AG04449 (cell line): ENCODE measurements at regions not wholly inside any gene's neighbourhood (a gene's known extent, or its start where the extent isn't known, plus 50 kb on each side); places are given as distances from the start of the nearest gene placed in this dataset.
"Not testable (repeated sequence)": the region's sequence is repeated elsewhere in the genome, so short reads cannot be mapped to it uniquely, and the experiment has no call there.

ENCODE experiments used
- CTCF ChIA-PET: fragments of 350-600 bp; formaldehyde crosslinking; extraction: SDS; loops from one replicate; lab custom pipeline; 2021; ENCODE audit warnings: antibody characterized with exemption; lab: Yijun Ruan, JAX
- POLR2A ChIA-PET: fragments of 400-600, 350-600 bp; formaldehyde crosslinking; extraction: SDS; loops from one replicate; lab custom pipeline; 2020; ENCODE audit warnings: antibody characterized with exemption, inconsistent platforms; lab: Yijun Ruan, JAX
- DNase-seq: peaks from one replicate; pipeline ENCODE4 v3.0.0-alpha.2; 2010; ENCODE audit warnings: low read depth, low spot score
- H3K4me3 ChIP-seq: 2 replicates; pipeline ENCODE4 v1.5.1; 2011; ENCODE audit warnings: low read depth, mild to moderate bottlenecking, control low read depth, low read length
- TF ChIP-seq, protein P1 (sequence below): IDR thresholded peaks from one replicate; pipeline ENCODE4 v1.5.1; 2011; ENCODE audit warnings: mild to moderate bottlenecking, moderate library complexity, low read length, control low read depth, inconsistent platforms; ENCODE audit not compliant: insufficient read depth; ENCODE audit errors: missing control alignments

DNA sequence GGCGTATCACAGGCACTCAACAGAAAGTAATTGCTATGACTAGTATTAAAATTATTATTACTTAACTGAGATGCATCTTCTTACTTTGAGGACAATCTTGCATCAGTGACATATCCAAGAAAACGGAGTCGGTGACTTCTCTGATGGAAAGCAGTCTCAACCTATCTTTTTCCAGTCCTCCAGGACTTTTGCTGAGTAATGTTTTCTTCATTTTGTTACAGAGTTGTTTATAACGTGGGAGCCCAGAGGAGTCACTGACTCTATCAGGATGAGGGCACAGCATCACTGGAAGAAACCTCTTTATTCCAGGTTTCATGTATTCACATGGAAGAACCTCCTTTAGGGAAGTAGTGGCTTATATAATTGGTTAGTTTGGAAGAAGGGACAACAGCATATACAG is 51.5 kb upstream of the MELK start:
- no peak for DNase-seq
- TF ChIP-seq, protein P1, sequence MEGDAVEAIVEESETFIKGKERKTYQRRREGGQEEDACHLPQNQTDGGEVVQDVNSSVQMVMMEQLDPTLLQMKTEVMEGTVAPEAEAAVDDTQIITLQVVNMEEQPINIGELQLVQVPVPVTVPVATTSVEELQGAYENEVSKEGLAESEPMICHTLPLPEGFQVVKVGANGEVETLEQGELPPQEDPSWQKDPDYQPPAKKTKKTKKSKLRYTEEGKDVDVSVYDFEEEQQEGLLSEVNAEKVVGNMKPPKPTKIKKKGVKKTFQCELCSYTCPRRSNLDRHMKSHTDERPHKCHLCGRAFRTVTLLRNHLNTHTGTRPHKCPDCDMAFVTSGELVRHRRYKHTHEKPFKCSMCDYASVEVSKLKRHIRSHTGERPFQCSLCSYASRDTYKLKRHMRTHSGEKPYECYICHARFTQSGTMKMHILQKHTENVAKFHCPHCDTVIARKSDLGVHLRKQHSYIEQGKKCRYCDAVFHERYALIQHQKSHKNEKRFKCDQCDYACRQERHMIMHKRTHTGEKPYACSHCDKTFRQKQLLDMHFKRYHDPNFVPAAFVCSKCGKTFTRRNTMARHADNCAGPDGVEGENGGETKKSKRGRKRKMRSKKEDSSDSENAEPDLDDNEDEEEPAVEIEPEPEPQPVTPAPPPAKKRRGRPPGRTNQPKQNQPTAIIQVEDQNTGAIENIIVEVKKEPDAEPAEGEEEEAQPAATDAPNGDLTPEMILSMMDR: no peak
- CTCF ChIA-PET: no interaction called here
- POLR2A ChIA-PET: no interaction called here
- no peak overlapping the region for H3K4me3 ChIP-seq

DNA sequence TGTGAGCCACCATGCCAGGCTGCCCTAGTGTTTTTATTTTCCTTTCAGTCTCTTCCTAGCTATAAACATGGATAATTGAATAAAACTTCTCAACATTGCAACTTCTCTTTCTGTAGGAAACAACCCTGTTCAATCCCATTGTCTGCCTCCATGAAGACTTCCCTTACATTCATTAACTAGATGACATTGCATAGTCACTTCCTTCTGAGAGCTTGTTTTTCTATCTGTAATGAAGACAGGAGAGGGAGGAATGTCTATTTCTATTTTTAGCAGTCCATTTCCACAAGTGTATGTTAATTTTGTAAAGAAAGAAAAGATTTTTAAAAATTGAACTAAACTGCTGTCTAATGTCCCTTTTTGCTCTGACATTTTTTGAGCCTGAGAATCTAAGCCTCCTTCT is 55.6 kb upstream of the MELK start:
- TF ChIP-seq, protein P1: no peak
- ChIA-PET CTCF (interaction anchor here (0.7 to 1.4 kb wide), 3 partner anchors 39 to 110 kb away, joined by 3 to 4 read pairs (median 3); no protein-coding TSS in a partner anchor), POLR2A (no interaction called here)
- no peak for DNase-seq
- no peak overlapping the region for H3K4me3 ChIP-seq

DNA sequence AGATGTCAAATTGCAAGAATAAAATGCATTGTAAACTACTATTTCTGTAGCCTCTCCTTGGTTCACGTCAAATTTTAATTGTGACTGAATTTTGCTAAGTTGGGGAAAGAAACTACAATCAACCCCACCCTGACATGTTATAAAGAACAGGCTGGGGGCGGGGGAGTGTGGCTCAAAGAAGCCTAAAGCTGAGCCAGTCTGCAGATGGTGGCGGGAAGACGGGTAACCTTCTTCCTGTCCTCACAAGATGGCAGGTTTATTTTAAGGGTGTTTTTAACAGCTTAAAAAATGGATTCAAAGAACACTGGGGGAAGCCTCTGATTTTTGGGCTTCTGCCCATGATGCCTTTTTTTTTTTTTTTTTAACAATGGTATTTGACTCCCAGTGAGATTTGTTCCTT is 68.5 kb upstream of the MELK start:
- TF ChIP-seq, protein P1: no peak
- H3K4me3 ChIP-seq: no peak overlapping the region
- CTCF ChIA-PET: interaction anchor here (1.9 kb wide), 1 partner anchor 54 kb away, joined by 5 read pairs; no protein-coding TSS in a partner anchor
- no peak for DNase-seq
- POLR2A ChIA-PET: no interaction called here

DNA sequence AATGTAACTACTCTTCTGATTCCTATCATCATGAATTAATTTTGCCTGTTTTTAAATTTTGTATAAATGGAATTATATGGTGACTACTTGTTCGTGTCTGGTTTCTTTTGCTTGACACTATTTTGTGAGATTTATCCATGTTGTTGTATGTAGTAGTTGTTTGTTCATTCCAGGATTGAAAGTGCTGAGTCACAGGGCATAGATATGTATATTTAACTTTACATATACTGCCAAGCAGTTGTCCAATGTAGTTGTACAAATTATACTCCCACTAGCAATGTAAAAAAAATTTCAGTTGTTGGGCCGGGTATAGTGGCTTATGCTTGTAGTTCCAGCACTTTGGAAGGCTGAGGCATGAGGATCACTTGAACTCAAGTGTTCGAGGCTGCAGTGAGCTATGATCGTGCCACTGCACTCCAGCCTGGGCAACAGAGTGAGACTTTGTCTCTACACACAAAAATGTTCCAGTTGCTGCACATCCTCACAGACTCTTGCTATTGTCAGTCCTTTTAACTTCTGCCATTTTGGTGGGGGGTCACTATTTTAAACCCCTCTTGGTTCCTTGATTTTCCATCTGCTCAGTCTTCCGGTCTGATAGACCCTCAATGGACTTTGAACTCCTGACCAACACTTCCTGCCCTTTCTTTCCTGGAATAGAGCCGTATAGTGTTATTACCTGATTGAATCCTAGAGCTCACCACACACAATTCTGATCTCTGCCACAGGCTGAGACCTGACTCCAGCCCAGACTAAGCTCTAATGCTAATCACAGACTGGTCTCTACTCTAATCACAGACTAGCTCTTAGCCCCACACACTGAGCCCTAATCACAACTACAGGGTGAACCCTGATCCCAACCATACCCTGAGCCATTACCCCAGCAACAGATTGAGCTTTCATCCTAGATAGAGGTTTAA is 69.3 kb upstream of the MELK start:
- ChIA-PET POLR2A (no interaction called here), CTCF (interaction anchor here (1.9 kb wide), 1 partner anchor 53 kb away, joined by 5 read pairs; no protein-coding TSS in a partner anchor)
- no peak overlapping the region for H3K4me3 ChIP-seq
- TF ChIP-seq, protein P1: no peak
- no peak for DNase-seq

DNA sequence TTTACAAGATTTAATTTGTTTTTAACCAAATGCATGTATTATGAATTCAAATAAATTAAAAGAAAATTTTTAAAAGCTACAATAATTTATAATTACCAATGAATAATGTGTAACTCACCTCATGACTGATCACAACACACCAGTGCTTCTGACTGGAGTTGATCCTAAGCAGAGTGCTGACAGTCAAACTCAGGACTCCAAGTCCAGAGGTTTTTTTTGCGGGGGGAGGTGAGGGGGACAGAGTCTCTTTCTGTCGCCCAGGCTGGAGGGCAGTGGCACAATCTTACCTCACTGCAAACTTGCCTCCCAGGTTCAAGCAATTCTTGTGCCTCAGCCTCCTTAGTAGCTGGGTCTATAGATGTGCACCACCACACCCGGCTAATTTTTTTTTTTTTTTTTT is 71.0 kb upstream of the MELK start:
- no peak overlapping the region for H3K4me3 ChIP-seq
- DNase-seq: no peak
- POLR2A ChIA-PET: no interaction called here
- TF ChIP-seq, protein P1: no peak
- CTCF ChIA-PET: interaction anchor here (2.1 kb wide), 1 partner anchor 94 kb away, joined by 6 read pairs; no protein-coding TSS in a partner anchor

DNA sequence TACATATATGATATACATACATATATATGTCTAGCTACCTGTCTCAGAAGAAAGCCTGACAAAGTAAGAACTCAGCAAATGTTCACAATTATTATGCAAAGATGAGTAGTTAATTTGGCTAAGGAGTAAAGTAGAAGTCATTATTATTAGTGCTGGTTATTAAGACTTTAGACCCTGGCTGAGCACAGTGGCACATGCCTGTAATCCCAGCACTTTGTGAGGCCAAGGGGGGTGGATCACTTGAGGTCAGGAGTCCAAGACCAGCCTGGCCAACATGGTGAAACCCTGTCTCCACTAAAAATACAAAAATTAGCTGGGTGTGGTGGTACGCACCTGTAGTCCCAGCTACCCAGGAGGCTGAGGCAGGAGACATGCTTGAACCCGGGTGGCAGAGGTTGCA is 71.8 kb upstream of the MELK start:
- DNase-seq, POLR2A ChIA-PET, H3K4me3 ChIP-seq: not testable (repeated sequence)
- CTCF ChIA-PET: interaction anchor here (1.7 to 2.1 kb wide), 2 partner anchors 51 to 93 kb away, joined by 5 to 6 read pairs; no protein-coding TSS in a partner anchor
